ENCODE measurements at regions not wholly inside any gene's neighbourhood (a gene's known extent, or its start where the extent isn't known, plus 50 kb on each side); places are given as distances from the start of the nearest gene placed in this dataset.
"Not testable (repeated sequence)": the region's sequence is repeated elsewhere in the genome, so short reads cannot be mapped to it uniquely, and the experiment has no call there.

GRCh38 chr6:86744048-86744447 lies 193.3 kb upstream of the HTR1E start:
- no peak for DNase-seq (ENCODE audit: extremely low read depth in 1 of 2, low read depth in 1 of 2)

- DNase-seq (ENCODE audit: extremely low read depth in 1 of 2, low read depth in 1 of 2): no peak
These were observed 199.2 kb upstream of the HTR1E start for GRCh38 chr6:86738078-86738477.

DNA sequence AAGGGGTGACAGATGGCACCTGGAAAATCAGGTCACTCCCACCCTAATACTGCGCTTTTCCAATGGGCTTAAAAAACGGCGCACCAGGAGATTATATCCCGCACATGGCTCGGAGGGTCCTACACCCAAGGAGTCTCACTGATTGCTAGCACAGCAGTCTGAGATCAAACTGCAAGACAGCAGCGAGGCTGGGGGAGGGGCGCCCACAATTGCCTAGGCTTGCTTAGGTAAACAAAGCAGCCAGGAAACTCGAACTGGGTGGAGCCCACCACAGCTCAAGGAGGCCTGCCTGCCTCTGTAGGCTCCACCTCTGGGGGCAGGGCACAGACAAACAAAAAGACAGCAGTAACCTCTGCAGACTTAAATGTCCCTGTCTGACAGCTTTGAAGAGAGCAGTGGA lies 205.7 kb upstream of the HTR1E start:
- not testable (repeated sequence) for DNase-seq (ENCODE audit: extremely low read depth in 1 of 2, low read depth in 1 of 2)

- DNase-seq (ENCODE audit: extremely low read depth in 1 of 2, low read depth in 1 of 2): not testable (repeated sequence)
These were observed 206.6 kb upstream of the HTR1E start for GRCh38 chr6:86730772-86731171.

GRCh38 chr6:86730216-86730615 lies 207.1 kb upstream of the HTR1E start:
- no peak for DNase-seq (ENCODE audit: extremely low read depth in 1 of 2, low read depth in 1 of 2)

- DNase-seq (ENCODE audit: extremely low read depth in 1 of 2, low read depth in 1 of 2): no peak
These were observed 208.4 kb upstream of the HTR1E start for GRCh38 chr6:86728976-86729375.

DNA sequence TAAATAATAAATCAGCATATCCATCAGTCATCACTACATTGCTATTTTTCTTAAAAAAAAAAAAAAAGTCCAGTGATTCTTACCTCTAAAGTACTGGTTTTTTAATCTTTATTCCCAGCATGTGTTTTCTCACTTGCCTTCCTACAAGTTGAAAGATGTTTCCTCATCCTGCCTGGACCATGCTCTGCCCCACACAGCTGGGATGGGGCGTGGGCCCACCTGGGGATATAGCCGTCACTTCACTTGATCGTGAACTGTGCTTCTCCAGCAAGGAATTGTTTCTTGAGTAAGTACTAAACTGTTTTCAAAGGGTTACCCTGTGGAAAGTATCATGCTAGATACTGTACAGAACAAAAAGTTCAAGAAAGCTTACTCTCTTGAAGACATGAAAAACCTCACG lies 212.6 kb upstream of the HTR1E start:
- DNase-seq (ENCODE audit: extremely low read depth in 1 of 2, low read depth in 1 of 2): no peak

DNA sequence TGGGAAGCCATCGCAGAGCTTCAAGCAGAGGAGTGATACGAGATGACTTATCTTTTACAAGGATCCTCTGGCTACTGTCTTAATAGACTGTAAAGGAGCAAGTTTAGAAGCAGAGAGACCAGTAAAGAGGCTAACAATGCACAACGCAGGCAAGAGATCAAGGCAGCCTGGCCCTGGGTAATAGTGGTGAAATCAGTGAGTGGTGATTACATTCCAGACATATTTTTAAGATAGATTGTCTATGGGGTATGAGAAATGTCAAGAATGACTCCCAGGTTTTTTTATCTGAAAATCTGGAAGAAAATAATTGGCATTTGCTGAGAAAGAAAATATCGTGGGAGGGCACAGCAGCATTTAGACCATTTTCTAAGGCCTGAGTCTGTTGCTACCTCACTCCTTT lies 213.6 kb upstream of the HTR1E start:
- no peak for DNase-seq (ENCODE audit: extremely low read depth in 1 of 2, low read depth in 1 of 2)

GRCh38 chr6:86723151-86723550 lies 214.2 kb upstream of the HTR1E start:
- DNase-seq (ENCODE audit: extremely low read depth in 1 of 2, low read depth in 1 of 2): no peak

GRCh38 chr6:86722131-86722530 lies 215.2 kb upstream of the HTR1E start:
- no peak for DNase-seq (ENCODE audit: extremely low read depth in 1 of 2, low read depth in 1 of 2)

GRCh38 chr6:86715676-86716075 lies 221.7 kb upstream of the HTR1E start:
- DNase-seq (ENCODE audit: extremely low read depth in 1 of 2, low read depth in 1 of 2): no peak

GRCh38 chr6:86712039-86712438 lies 225.3 kb upstream of the HTR1E start:
- DNase-seq (ENCODE audit: extremely low read depth in 1 of 2, low read depth in 1 of 2): no peak

- DNase-seq (ENCODE audit: extremely low read depth in 1 of 2, low read depth in 1 of 2): no peak
These were observed 229.7 kb upstream of the HTR1E start for GRCh38 chr6:86707545-86708120.

DNA sequence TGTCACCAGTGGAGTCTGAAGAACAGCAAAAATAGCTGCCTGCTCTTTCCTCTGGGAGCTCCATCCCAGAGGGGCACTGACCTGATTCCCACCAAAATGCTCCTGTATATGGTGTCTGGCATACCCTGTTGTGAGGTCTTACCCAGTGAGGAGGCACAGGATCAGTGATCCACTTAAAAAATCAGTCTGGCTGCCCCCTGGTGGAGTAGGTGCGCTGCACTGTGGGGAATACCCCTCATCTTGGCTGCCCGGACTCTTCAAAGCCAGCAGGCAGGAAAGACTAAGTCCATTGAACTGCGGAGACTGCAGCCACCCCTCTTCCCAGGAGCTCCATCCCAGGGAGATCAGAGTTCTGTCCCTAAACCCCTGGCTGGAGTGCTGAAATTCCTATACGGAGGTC lies 230.9 kb upstream of the HTR1E start:
- no peak for DNase-seq (ENCODE audit: extremely low read depth in 1 of 2, low read depth in 1 of 2)

DNA sequence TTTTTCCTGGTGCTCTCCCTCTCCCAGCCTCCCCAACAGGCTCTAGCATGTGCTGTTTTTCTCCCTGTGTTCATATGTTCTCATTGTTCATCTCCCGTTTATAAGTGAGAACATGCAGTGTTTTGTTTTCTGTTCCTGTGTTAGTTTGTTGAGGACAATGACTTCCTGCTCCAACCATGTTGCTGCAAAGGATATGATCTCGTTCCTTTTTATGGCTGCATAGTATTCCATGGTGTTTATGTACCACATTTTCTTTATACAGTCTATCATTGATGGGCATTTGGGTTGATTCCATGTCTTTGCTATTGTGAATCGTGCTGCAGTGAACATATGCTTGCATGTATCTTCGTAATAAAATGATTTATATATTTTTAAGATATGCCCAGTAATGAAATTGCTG lies 236.1 kb upstream of the HTR1E start:
- DNase-seq (ENCODE audit: extremely low read depth in 1 of 2, low read depth in 1 of 2): not testable (repeated sequence)

GRCh38 chr6:86686496-86686895 lies 250.8 kb upstream of the HTR1E start:
- no peak for DNase-seq (ENCODE audit: extremely low read depth in 1 of 2, low read depth in 1 of 2)

DNA sequence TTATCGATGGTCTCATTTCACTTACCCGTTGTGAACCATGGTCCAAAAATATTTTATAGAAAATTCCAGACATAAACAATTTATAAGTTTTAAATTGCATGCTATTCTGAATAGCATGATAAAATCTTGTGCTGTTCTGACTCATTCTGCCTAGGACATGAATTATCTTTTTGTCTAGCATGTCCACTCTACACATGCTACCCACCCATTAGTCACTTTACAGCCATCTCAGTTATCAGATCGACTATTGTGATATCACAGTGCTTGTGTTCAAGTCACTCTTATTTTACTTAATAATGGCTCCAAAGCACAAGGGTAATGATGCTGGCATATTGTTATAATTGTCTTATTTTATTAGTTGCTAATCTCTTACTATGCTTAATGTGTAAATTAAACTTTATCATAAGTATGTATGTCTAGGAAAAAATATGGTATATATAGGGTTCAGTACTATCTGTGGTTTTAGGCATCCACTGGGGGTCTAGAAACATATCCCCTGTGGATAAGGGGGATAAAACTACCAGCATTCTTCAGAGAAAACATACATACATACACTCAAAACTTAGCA lies 252.0 kb upstream of the HTR1E start:
- no peak for DNase-seq (ENCODE audit: extremely low read depth in 1 of 2, low read depth in 1 of 2)

DNA sequence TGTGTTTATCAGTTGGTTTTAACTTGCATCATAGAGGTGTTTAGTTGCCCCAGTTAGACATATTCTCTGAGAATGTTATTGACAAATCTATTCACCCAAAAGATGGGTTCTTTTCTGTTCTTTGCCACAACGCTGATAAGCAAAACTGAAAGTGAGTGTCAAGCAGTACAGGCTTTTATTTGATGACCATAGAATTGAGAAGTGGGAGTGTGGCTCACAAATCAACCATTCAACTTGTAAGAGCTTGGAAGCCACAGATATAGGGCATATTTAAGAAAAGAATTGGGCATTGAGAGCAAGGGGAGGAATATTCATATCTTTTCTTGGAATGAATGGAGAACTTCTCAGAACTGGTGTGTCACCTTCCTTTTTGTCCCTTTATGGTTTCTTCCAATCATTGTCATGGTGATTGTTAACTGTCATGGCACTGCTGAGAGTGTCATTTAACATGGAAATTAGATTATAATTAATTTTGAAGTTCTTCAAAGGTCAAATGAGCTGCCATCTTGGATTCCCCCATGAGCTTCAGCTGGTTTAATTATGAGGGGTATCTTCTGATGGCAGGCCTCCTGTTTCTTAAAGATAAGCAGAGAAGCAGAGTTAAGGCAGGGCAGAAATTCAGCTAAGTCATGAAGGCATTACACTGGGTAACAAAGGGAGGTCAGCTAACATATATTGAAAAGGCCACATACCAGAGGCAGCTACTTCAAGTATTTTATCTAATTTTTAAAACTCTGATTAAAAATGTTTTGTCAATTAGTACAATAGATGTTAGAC lies 254.0 kb upstream of the HTR1E start:
- DNase-seq (ENCODE audit: extremely low read depth in 1 of 2, low read depth in 1 of 2): no peak

DNA sequence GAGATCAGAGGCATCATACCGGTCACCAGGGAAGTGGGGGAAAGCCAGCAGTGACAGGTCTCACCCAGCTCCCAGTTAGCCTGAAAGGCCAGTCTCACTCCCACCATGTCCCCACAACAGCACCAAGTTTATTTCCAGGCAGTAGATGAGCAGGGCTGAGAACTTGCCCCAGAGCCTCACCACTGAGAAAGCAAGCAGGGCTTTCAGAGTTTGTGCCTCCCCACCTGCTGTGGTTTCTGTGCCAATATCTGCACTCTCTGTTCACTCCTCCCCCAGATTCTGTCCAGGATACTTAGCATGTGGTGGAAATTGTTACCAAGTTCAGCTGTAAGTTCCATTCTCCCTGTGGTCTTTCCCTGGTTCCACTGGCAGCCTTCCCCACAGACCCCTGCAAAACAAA lies 255.0 kb upstream of the HTR1E start:
- DNase-seq (ENCODE audit: extremely low read depth in 1 of 2, low read depth in 1 of 2): no peak

GRCh38 chr6:86681140-86681539 lies 256.2 kb upstream of the HTR1E start:
- DNase-seq (ENCODE audit: extremely low read depth in 1 of 2, low read depth in 1 of 2): not testable (repeated sequence)

GRCh38 chr6:86672125-86672524 lies 265.2 kb upstream of the HTR1E start:
- not testable (repeated sequence) for DNase-seq (ENCODE audit: extremely low read depth in 1 of 2, low read depth in 1 of 2)

DNA sequence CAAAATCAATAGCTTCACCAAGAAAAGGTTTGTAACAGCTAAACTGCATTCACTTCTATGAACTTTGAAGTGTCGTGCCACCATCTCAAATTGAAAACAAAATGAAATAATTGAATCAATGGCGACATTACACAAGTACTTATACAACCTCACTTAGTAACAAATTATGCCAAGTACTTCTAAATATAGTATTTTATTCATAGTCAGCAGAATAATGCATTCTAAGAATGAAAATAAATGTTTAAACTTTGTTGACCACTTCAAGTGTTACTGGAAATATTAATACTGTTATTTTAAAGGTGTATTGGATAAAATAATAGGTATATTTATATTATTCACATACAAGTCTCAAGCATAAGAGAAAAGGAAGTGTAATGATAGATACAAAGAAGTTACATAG lies 280.1 kb upstream of the HTR1E start:
- DNase-seq (ENCODE audit: extremely low read depth in 1 of 2, low read depth in 1 of 2): no peak

Data from stimulated activated CD8-positive, alpha-beta memory T cell treated with anti-CD3 and anti-CD28 coated beads, Interleukin-7, amount 100 ng/mL, for 48 hours (primary cell).